Testis (tissue), 2 donors: ENCODE measurements at regions not wholly inside any gene's neighbourhood (a gene's known extent, or its start where the extent isn't known, plus 50 kb on each side); places are given as distances from the start of the nearest gene placed in this dataset.
"Not testable (repeated sequence)": the region's sequence is repeated elsewhere in the genome, so short reads cannot be mapped to it uniquely, and the experiment has no call there.

Experiments
- CTCF ChIP-seq, 3 experiments: fragments of 450-650 bp in 2 of 3; fragments of 200-600 bp in 1 of 3; sonication (generic) in 1 of 3; IDR thresholded peaks; one replicate each; pipeline ENCODE4 v1.5.1; 2016 to 2019; ENCODE audit warnings: antibody characterized with exemption in 3 of 3, mild to moderate bottlenecking in 2 of 3, moderate library complexity in 1 of 3
- POLR2A ChIP-seq: fragments of 450-650 bp; IDR thresholded peaks from one replicate; pipeline ENCODE4 v1.6.1; 2017; ENCODE audit warnings: antibody characterized with exemption, mild to moderate bottlenecking, moderate library complexity

GRCh38 chr4:28116526-28117083 lies 1256.0 kb downstream of the STIM2 start:
- not testable (repeated sequence) for TF ChIP-seq CTCF (IDR thresholded peaks at IDR 0.05); POLR2A
